SH-SY5Y (cell line): ENCODE measurements at regions not wholly inside any gene's neighbourhood (a gene's known extent, or its start where the extent isn't known, plus 50 kb on each side); places are given as distances from the start of the nearest gene placed in this dataset.

ENCODE experiments used
- GATA2 ChIP-seq: IDR thresholded peaks from 2 replicates; pipeline ENCODE4 v1.6.1; 2011; ENCODE audit warnings: mild to moderate bottlenecking, low read depth, low read length
- GATA3 ChIP-seq: IDR thresholded peaks from 2 replicates; pipeline ENCODE4 v1.6.1; 2011; ENCODE audit warnings: low read depth, mild to moderate bottlenecking, low read length, moderate library complexity

- TF ChIP-seq GATA2: no peak
- TF ChIP-seq GATA3: no peak
Measured at GRCh38 chr3:105960381-105960780, 91.6 kb upstream of the CBLB start.
